OCI-LY3 (cell line): ENCODE measurements at regions not wholly inside any gene's neighbourhood (a gene's known extent, or its start where the extent isn't known, plus 50 kb on each side); places are given as distances from the start of the nearest gene placed in this dataset.

Experiments used
- EZH2phosphoT487 ChIP-seq: fragments of 200-600 bp; shearing (Covaris generic); IDR thresholded peaks from 2 replicates; pipeline ENCODE4 v1.6.1; 2018; ENCODE audit warnings: antibody characterized with exemption, mixed run types, low read depth
- TF ChIP-seq, protein P1 (sequence below): fragments of 200-600, 300-600 bp; sonication (generic); IDR thresholded peaks from 2 replicates; pipeline ENCODE4 v1.5.1; 2014; ENCODE audit warnings: antibody characterized with exemption, low read length, low read depth

DNA sequence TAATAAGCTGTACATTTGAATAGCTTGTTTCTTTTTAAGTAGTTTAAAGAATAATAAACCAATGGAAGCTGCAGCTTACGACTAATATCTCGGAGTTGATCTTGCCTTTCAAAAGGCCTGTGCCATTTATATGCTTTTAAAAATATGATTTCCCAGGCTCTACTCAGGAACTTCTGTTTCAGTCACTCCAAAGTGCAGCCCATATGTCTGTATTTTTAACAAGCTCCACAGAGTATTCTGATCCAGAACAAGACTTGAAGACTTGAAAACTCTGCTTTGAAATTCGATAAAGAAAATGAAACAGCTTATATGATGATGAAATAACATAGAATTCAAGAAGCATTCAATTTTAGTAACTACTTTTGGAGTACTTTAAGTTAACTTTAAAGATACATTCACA is 79.1 kb upstream of the PLPPR4 start:
- TF ChIP-seq, protein P1, sequence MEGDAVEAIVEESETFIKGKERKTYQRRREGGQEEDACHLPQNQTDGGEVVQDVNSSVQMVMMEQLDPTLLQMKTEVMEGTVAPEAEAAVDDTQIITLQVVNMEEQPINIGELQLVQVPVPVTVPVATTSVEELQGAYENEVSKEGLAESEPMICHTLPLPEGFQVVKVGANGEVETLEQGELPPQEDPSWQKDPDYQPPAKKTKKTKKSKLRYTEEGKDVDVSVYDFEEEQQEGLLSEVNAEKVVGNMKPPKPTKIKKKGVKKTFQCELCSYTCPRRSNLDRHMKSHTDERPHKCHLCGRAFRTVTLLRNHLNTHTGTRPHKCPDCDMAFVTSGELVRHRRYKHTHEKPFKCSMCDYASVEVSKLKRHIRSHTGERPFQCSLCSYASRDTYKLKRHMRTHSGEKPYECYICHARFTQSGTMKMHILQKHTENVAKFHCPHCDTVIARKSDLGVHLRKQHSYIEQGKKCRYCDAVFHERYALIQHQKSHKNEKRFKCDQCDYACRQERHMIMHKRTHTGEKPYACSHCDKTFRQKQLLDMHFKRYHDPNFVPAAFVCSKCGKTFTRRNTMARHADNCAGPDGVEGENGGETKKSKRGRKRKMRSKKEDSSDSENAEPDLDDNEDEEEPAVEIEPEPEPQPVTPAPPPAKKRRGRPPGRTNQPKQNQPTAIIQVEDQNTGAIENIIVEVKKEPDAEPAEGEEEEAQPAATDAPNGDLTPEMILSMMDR = no peak
- no peak for TF ChIP-seq EZH2phosphoT487
